CD4-positive, alpha-beta memory T cell (primary cell): ENCODE measurements at regions not wholly inside any gene's neighbourhood (a gene's known extent, or its start where the extent isn't known, plus 50 kb on each side); places are given as distances from the start of the nearest gene placed in this dataset.
"Not testable (repeated sequence)": the region's sequence is repeated elsewhere in the genome, so short reads cannot be mapped to it uniquely, and the experiment has no call there.

Source experiments
- CTCF ChIA-PET: fragments of 350-600 bp; sonication (Branson Sonifier 250); formaldehyde crosslinking; loops from one replicate; lab custom pipeline; 2021; ENCODE audit warnings: inconsistent platforms; ENCODE audit not compliant: partially characterized antibody; lab: Charles Lee
- POLR2A ChIA-PET: fragments of 350-600 bp; sonication (Branson Sonifier 250); formaldehyde crosslinking; loops from one replicate; lab custom pipeline; 2021; ENCODE audit not compliant: partially characterized antibody; lab: Charles Lee
- DNase-seq, 5 donors: peaks; one replicate each; pipeline versions ENCODE4 v3.0.0 to v3.0.0-alpha.2; 2020 to 2022; ENCODE audit warnings: mixed read lengths in 1 of 5
- H3K27ac ChIP-seq: one replicate; pipeline ENCODE4 v1.7.0; 2013; ENCODE audit warnings: low read depth, low read length
- H3K27me3 ChIP-seq: 2 replicates; pipeline ENCODE4 v1.7.0; 2013; ENCODE audit warnings: mild to moderate bottlenecking, low read length, moderate library complexity; ENCODE audit not compliant: insufficient read depth
- H3K36me3 ChIP-seq: 2 replicates; pipeline ENCODE4 v1.7.0; 2013; ENCODE audit warnings: mild to moderate bottlenecking, low read length, moderate library complexity; ENCODE audit not compliant: insufficient read depth
- H3K4me1 ChIP-seq: 2 replicates; pipeline ENCODE4 v1.7.0; 2013; ENCODE audit warnings: mild to moderate bottlenecking, low read length, moderate library complexity; ENCODE audit not compliant: insufficient read depth
- H3K4me3 ChIP-seq, 2 donors: one replicate each; pipeline ENCODE4 v1.7.0; 2013; ENCODE audit warnings: low read length in 2 of 2, mild to moderate bottlenecking in 1 of 2
- H3K9me3 ChIP-seq, 2 donors: one replicate each; pipeline ENCODE4 v1.7.0; 2013; ENCODE audit warnings: low read length in 2 of 2, control low read depth in 1 of 2; ENCODE audit not compliant: control insufficient read depth in 1 of 2
- H3K27ac Mint-ChIP-seq, 7 donors: one replicate each; pipeline ENCODE4 v1.8.0; 2020 to 2021; ENCODE audit warnings: mixed read lengths in 7 of 7, mild to moderate bottlenecking in 6 of 7, inconsistent platforms in 3 of 7, moderate library complexity in 3 of 7
- H3K27me3 Mint-ChIP-seq, 2 donors: one replicate each; pipeline ENCODE4 v1.8.0; 2020 to 2021; ENCODE audit warnings: mixed read lengths in 2 of 2
- H3K36me3 Mint-ChIP-seq, 2 donors: one replicate each; pipeline ENCODE4 v1.8.0; 2020 to 2021; ENCODE audit warnings: mixed read lengths in 2 of 2, inconsistent platforms in 1 of 2, mild to moderate bottlenecking in 1 of 2
- H3K4me1 Mint-ChIP-seq, 4 donors: one replicate each; pipeline ENCODE4 v1.8.0; 2020 to 2021; ENCODE audit warnings: mixed read lengths in 4 of 4, mild to moderate bottlenecking in 1 of 4
- H3K4me3 Mint-ChIP-seq, 8 donors: one replicate each; pipeline ENCODE4 v1.8.0; 2020 to 2021; ENCODE audit warnings: mixed read lengths in 8 of 8, mild to moderate bottlenecking in 7 of 8, moderate library complexity in 6 of 8, inconsistent platforms in 3 of 8
- H3K9me3 Mint-ChIP-seq, 8 donors: one replicate each; pipeline ENCODE4 v1.8.0; 2020 to 2021; ENCODE audit warnings: mixed read lengths in 8 of 8, mild to moderate bottlenecking in 5 of 8, inconsistent platforms in 3 of 8, moderate library complexity in 1 of 8
- intact Hi-C: fragments of 100-400 bp; cut with micrococcal nuclease; formaldehyde crosslinking; loops from one replicate; pipeline ENCODE4 v1.15.1; 2023

DNA sequence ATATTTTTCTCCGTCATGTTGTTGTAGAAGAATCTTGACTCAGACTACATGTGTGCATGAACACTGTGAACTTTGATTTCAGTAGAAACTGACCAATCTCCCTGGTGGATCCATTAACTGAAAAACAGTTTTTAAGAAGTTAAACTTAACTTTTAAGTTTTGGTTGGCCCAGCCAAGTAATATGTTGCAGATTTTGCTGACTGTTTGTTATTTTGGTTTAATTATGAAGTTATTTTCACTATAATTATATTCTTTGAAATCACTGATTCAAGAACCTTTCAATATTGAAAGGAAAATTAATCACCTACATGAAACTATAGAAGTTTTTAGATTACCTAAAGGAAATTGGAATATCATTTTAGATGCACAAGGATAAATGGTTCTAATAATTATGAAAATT lies 373.6 kb upstream of the COX7C start:
- Mint-ChIP-seq H3K4me3 (no peak overlapping the region), H3K27ac (no peak overlapping the region), H3K27me3 (no peaks in the 10 kb centered on the region), H3K9me3 (peaks cover 0 to 5% (median under 1%) of the 10 kb centered on the region in 8 donors), H3K4me1 (no peaks in the 10 kb centered on the region), H3K36me3 (no peaks in the 10 kb centered on the region)
- H3K36me3 ChIP-seq: no peaks in the 10 kb centered on the region
- no peak overlapping the region for H3K27ac ChIP-seq
- ChIA-PET CTCF (no interaction called here), POLR2A (no interaction called here)
- H3K4me3 ChIP-seq: no peak overlapping the region
- intact Hi-C loops: no loop called here
- no peaks in the 10 kb centered on the region for H3K4me1 ChIP-seq
- no peak for DNase-seq
- no peaks in the 10 kb centered on the region for H3K27me3 ChIP-seq
- no peaks in the 10 kb centered on the region for H3K9me3 ChIP-seq

DNA sequence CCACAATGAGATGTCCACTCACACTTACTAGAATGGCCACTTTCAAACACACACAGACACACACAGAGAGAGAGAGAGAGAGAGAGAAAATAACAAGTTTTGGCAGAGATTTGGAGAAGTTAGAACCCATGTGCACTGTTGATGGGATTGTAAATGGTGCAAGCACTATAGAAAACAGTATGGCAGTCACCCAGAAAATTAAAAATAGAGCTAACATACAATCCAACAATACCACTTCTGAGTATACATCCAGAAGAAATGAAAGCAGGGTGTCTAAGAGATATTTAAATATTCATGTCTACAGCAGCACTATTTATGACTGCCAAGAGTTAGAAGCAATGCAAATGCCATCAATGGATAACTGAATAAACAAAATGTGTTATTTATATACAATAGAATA lies 359.9 kb upstream of the COX7C start:
- H3K27ac ChIP-seq: no peak overlapping the region
- ChIA-PET CTCF (no interaction called here), POLR2A (no interaction called here)
- no peaks in the 10 kb centered on the region for H3K36me3 Mint-ChIP-seq
- no peaks in the 10 kb centered on the region for H3K9me3 ChIP-seq
- no peak overlapping the region for H3K27ac Mint-ChIP-seq
- H3K4me1 Mint-ChIP-seq: no peaks in the 10 kb centered on the region
- no peak for DNase-seq
- peaks cover 0 to 5% (median under 1%) of the 10 kb centered on the region in 8 donors for H3K9me3 Mint-ChIP-seq
- no peaks in the 10 kb centered on the region for H3K36me3 ChIP-seq
- intact Hi-C loops: no loop called here
- no peak overlapping the region for H3K4me3 Mint-ChIP-seq
- H3K4me3 ChIP-seq: no peak overlapping the region
- no peaks in the 10 kb centered on the region for H3K27me3 ChIP-seq
- no peaks in the 10 kb centered on the region for H3K27me3 Mint-ChIP-seq
- no peaks in the 10 kb centered on the region for H3K4me1 ChIP-seq

DNA sequence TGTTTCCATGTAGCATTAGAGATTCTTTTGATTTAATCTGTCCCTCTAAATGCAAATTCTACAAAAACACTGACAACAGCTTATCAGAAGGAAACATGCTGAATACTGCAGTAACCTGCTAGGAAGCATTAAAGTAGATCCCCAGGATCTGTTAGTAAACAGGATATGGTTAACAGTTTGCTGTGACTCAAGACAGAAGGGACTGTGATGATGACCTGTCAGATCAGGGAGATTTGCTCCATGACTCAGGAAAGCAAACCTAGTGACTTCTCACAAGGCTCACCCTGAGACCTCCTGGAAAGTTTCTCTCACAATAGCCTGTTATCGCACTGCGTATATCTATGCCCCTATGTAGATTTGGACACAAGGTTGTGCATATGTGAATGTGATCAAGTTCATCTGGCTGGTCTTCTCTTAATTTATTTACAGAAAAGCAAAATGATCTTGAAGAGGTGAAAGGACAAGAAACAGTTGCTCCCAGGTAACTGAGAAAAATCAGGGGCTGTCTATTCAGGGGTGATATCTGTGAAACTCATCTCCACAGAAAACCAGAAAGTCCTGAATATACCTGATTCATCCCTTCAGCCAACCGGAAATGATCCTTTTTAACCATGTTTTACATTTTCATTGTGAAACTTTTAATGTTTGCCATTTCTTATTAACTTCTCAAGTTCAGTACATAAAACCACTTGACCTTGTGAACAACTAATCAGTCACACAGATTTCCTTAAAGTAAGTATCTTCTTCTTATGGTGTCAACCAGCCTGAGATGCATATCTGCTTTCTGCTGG lies 333.1 kb upstream of the COX7C start:
- H3K4me3 ChIP-seq, H3K9me3 Mint-ChIP-seq, H3K4me3 Mint-ChIP-seq, H3K27me3 ChIP-seq, H3K4me1 Mint-ChIP-seq, H3K9me3 ChIP-seq, DNase-seq, H3K4me1 ChIP-seq, intact Hi-C loops, H3K27ac Mint-ChIP-seq, H3K36me3 ChIP-seq, POLR2A ChIA-PET, CTCF ChIA-PET, H3K36me3 Mint-ChIP-seq, H3K27ac ChIP-seq, H3K27me3 Mint-ChIP-seq: not testable (repeated sequence)

DNA sequence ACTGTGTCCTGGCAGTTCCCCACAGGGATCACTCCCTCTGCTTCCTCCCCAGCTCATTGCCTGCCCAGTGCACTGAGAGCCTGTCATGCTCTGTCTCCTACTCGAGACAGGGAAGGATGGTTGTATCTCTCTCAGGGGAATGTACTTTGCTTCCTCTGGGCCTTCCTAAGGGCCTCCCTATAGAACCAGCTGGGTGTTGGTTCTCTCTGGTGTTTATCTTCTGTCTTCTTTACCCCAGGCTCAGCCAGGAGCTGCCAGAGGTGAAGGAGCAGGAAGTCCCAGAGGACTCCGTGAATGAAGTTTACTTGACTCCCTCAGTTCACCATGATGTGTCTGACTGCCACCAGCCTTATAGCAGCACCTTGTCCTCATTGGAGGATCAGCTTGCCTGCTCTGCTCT lies 330.3 kb upstream of the COX7C start:
- H3K4me3 Mint-ChIP-seq, H3K36me3 ChIP-seq, H3K4me1 Mint-ChIP-seq, H3K27ac ChIP-seq, H3K9me3 Mint-ChIP-seq, DNase-seq, POLR2A ChIA-PET, H3K27me3 Mint-ChIP-seq, H3K36me3 Mint-ChIP-seq, CTCF ChIA-PET, H3K9me3 ChIP-seq, intact Hi-C loops, H3K27ac Mint-ChIP-seq, H3K4me1 ChIP-seq, H3K4me3 ChIP-seq, H3K27me3 ChIP-seq: not testable (repeated sequence)

DNA sequence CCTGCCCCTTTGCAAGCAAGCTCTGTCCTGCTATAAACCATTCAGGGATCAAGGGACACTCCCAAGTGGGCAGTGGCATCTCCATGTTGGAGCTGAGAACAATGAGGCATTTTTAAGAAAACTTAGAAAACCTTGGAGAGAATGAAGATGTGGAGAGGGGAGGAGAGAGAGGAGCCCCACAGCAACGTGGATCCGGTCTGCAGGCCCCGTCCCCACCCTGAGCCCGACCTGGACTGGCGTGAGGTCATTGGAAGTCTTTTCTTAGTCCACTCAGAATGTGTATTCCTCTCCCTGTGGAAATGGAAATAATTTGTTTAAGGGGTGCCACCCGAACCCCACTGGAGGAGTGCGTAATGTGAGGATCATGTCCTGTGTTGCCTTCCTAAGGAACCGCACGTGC lies 328.0 kb upstream of the COX7C start:
- H3K4me3 ChIP-seq, H3K27ac ChIP-seq, H3K27me3 ChIP-seq, DNase-seq, CTCF ChIA-PET, H3K4me1 Mint-ChIP-seq, H3K27ac Mint-ChIP-seq, POLR2A ChIA-PET, H3K9me3 ChIP-seq, H3K36me3 ChIP-seq, H3K4me1 ChIP-seq, H3K9me3 Mint-ChIP-seq, H3K36me3 Mint-ChIP-seq, H3K27me3 Mint-ChIP-seq, H3K4me3 Mint-ChIP-seq, intact Hi-C loops: not testable (repeated sequence)

DNA sequence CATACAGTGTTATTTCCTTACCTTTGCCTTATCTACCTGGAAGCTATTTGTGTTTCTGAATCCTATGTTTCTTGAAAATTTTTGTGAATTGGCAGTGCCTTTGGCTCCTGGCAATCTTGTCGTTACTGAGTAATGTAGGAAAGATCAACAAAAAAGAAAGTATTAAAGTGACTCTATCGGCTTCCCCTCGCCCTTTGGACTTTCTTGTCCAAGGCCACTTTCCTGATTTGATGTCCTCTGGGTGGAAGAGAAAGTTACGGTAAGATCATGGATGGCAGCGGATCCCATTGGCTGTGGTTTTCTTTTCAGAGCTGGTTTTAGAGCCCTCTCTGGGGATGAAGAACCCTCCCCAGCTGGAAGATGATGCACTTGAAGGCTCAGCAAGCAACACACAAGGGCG lies 324.9 kb upstream of the COX7C start:
- CTCF ChIA-PET, H3K4me1 ChIP-seq, H3K4me1 Mint-ChIP-seq, H3K9me3 Mint-ChIP-seq, H3K36me3 ChIP-seq, H3K4me3 Mint-ChIP-seq, H3K36me3 Mint-ChIP-seq, H3K9me3 ChIP-seq, POLR2A ChIA-PET, H3K27ac ChIP-seq, H3K4me3 ChIP-seq, DNase-seq, intact Hi-C loops, H3K27me3 ChIP-seq, H3K27ac Mint-ChIP-seq, H3K27me3 Mint-ChIP-seq: not testable (repeated sequence)

DNA sequence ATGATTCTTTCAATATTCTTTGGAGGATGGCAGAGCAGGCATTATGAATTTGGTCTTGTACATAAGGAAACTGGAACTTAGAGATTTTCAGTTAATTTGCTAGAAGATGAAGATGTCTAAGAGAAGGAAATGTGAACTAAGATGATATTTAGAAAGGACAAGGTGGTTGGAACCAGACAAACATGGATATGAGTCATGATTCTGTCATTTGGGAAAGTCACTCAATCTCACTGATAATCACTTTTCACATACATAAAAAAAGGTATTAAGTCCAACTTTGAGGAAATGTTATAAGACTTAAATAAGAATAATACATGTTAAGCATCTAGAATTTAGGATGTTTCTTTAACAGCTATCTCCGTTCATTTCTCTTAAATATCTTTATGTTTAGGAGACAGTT lies 315.1 kb upstream of the COX7C start:
- H3K4me3 ChIP-seq, H3K27me3 Mint-ChIP-seq, H3K4me1 ChIP-seq, H3K36me3 ChIP-seq, H3K27ac Mint-ChIP-seq, intact Hi-C loops, H3K9me3 Mint-ChIP-seq, POLR2A ChIA-PET, H3K4me3 Mint-ChIP-seq, H3K27me3 ChIP-seq, DNase-seq, H3K36me3 Mint-ChIP-seq, CTCF ChIA-PET, H3K9me3 ChIP-seq, H3K4me1 Mint-ChIP-seq, H3K27ac ChIP-seq: not testable (repeated sequence)

DNA sequence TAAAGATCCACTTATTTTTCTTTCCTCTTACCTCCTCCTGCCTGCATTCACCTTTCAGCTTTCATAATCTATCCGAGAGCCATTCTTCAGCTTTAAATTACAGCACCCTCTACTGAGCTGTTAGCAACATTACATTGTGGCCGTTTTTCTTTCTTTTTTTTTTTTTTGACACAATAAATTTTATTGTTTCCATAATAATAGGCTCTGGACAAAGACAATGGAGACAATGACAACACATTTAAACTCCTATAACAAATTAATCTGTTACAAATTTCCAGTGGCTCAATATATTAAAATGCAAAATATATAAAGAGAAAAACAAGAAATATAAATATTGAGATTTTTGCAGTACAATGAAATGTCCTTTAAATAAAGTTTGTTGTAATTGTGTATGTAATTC lies 312.7 kb upstream of the COX7C start:
- H3K36me3 Mint-ChIP-seq, DNase-seq, CTCF ChIA-PET, H3K36me3 ChIP-seq, H3K4me3 Mint-ChIP-seq, H3K27me3 Mint-ChIP-seq, H3K4me1 ChIP-seq, H3K9me3 Mint-ChIP-seq, H3K4me1 Mint-ChIP-seq, H3K27me3 ChIP-seq, H3K27ac Mint-ChIP-seq, H3K9me3 ChIP-seq, H3K27ac ChIP-seq, intact Hi-C loops, H3K4me3 ChIP-seq, POLR2A ChIA-PET: not testable (repeated sequence)
